ENCODE measurements at regions not wholly inside any gene's neighbourhood (a gene's known extent, or its start where the extent isn't known, plus 50 kb on each side); places are given as distances from the start of the nearest gene placed in this dataset.

DNA sequence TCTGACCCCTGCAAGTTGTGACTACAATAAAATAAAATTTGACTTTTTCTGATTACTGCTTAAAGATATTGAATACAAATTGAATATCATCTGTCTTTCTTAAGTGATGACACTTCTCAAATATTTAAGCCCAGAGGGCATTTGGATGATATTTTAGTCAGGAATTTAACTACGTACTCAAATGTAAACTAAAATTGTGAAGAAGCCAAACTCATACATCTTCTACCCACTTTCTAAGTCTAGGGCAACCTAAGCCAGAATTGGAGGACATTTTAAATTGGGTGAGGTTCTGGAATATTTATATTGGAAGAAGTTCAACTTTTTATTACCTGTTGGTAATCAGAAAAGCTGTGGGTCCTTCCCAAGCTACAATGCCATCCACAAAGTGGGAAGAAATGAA lies 149.1 kb upstream of the WDR11 start:
- Mint-ChIP-seq H3K4me1 (ENCODE audit: low read depth) (no peaks in the 10 kb centered on the region), H3K36me3 (ENCODE audit: low read depth) (peaks cover 3% of the 10 kb centered on the region), H3K27ac (no peak overlapping the region), H3K9me3 (peaks cover 14% of the 10 kb centered on the region), H3K4me3 (no peak overlapping the region), H3K27me3 (no peaks in the 10 kb centered on the region)
- TF ChIP-seq, protein P1, sequence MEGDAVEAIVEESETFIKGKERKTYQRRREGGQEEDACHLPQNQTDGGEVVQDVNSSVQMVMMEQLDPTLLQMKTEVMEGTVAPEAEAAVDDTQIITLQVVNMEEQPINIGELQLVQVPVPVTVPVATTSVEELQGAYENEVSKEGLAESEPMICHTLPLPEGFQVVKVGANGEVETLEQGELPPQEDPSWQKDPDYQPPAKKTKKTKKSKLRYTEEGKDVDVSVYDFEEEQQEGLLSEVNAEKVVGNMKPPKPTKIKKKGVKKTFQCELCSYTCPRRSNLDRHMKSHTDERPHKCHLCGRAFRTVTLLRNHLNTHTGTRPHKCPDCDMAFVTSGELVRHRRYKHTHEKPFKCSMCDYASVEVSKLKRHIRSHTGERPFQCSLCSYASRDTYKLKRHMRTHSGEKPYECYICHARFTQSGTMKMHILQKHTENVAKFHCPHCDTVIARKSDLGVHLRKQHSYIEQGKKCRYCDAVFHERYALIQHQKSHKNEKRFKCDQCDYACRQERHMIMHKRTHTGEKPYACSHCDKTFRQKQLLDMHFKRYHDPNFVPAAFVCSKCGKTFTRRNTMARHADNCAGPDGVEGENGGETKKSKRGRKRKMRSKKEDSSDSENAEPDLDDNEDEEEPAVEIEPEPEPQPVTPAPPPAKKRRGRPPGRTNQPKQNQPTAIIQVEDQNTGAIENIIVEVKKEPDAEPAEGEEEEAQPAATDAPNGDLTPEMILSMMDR (IDR thresholded peaks at IDR 0.05), result no peak
- no peak for ATAC-seq
- DNase-seq, result no peak
- CTCF ChIA-PET, result no interaction called here
- POLR2A ChIA-PET, result no interaction called here
- intact Hi-C loops (cut with micrococcal nuclease), result no loop called here

DNA sequence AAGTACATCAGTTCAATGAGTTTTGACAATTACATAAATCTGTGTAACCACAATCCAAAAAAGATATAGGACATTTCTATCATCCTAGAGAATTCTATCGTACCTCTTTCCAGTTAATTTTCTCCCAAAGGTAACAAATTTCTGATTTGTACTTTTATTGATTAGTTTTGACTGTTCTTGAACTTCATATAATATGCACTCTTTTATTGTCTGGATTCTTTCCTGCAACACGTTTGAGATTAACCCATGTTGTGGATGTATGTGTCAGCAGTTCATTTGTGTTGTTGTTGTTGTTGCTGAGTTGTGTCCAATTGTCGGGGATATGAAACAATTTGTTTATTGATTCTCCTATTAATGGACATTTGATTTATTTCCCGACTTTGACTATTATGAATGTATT lies 145.9 kb upstream of the WDR11 start:
- H3K4me3 Mint-ChIP-seq, result no peak overlapping the region
- ChIA-PET POLR2A (no interaction called here), CTCF (no interaction called here)
- intact Hi-C loops (cut with micrococcal nuclease), result no loop called here
- no peaks in the 10 kb centered on the region for H3K9me3 Mint-ChIP-seq
- ATAC-seq, result no peak
- no peaks in the 10 kb centered on the region for H3K4me1 Mint-ChIP-seq (ENCODE audit: low read depth)
- no peak overlapping the region for H3K27ac Mint-ChIP-seq
- no peaks in the 10 kb centered on the region for H3K36me3 Mint-ChIP-seq (ENCODE audit: low read depth)
- DNase-seq, result no peak
- H3K27me3 Mint-ChIP-seq, result no peaks in the 10 kb centered on the region
- TF ChIP-seq, protein P1 (IDR thresholded peaks at IDR 0.05), result no peak

DNA sequence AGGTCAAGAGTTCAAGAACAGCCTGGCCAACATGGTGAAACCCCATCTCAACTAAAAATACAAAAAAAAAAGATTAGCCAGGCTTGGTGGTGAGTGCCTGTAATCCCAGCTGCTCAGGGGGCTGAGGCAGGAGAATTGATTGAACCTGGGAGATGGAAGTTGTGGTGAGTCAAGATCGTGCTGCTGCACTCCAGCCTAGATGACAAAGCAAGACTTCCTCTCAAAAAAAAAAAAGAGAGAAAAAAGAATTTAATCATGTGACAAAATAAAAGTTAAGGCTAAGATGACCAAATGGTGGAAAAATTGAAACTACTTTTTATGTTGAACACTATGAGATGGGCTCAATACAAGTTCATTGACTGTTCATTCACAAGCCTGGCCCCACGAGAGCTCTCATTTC lies 141.1 kb upstream of the WDR11 start:
- ChIA-PET CTCF (no interaction called here), POLR2A (no interaction called here)

DNA sequence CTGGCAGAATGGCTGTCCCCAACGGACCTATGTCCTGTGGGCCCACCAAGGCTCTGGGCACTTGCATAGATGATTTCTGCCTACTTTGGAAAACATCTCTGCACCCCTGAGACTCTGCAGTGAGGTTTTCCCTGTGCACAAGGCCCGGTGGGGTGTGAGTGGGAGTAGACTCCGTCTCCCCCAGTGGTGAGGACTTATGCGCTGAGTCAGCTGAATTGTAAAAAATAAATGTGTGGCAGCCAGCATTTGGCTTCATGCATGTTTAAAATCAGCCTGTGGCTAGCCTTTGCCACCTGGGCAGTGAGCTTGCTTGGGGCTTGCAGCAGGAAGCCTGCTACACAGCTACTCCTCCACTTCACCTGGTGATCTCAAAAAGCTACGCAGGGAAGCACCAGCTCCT lies 139.3 kb upstream of the WDR11 start:
- Mint-ChIP-seq H3K36me3 (ENCODE audit: low read depth) (no peaks in the 10 kb centered on the region), H3K4me3 (no peak overlapping the region), H3K4me1 (ENCODE audit: low read depth) (peaks cover 4% of the 10 kb centered on the region), H3K9me3 (no peaks in the 10 kb centered on the region), H3K27ac (no peak overlapping the region), H3K27me3 (no peaks in the 10 kb centered on the region)
- no peak for DNase-seq
- POLR2A ChIA-PET, result no interaction called here
- intact Hi-C loops (cut with micrococcal nuclease), result no loop called here
- no peak for ATAC-seq
- CTCF ChIA-PET, result no interaction called here
- TF ChIP-seq, protein P1 (IDR thresholded peaks at IDR 0.05), result no peak

More for the DNA sequence above, 141.1 kb upstream of the WDR11 start:
- TF ChIP-seq, protein P1 (IDR thresholded peaks at IDR 0.05), result no peak
- Mint-ChIP-seq H3K27ac (no peak overlapping the region), H3K27me3 (no peaks in the 10 kb centered on the region), H3K9me3 (no peaks in the 10 kb centered on the region), H3K4me3 (no peak overlapping the region), H3K4me1 (ENCODE audit: low read depth) (peaks cover 4% of the 10 kb centered on the region), H3K36me3 (ENCODE audit: low read depth) (no peaks in the 10 kb centered on the region)
- intact Hi-C loops (cut with micrococcal nuclease), result no loop called here
- DNase-seq (no peak), ATAC-seq (no peak)

DNA sequence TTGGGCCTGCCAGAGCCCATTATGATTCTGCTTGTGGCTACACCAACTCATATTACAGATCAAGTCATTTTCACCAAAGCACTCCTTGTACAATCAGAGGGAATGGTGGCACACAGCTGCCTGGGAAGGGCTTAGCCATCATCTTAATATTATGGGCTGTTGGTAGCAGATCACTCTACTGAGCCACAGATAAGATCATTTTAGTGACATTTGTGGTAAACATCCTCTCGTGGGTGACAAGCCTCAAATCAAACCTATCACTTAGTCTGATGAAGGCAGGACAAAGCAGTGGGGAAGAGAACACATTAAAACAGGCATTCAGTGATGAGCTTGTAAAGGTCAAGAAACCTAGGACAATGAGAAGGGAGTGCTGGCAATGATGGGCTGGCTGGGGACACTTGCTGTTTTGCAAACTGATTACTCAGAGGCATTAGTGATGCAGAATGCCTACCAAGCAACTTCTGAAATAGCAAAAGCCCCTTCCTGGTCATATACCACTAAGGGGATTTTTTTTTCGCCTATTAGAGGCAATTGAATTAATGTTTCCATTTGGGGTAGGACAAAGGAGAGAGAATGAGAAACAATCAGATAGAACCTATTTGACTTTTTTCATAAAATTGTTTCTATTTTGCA lies 137.5 kb upstream of the WDR11 start:
- DNase-seq (no peak), ATAC-seq (no peak)
- TF ChIP-seq, protein P1 (IDR thresholded peaks at IDR 0.05), result no peak
- Mint-ChIP-seq H3K27me3 (no peaks in the 10 kb centered on the region), H3K27ac (no peak overlapping the region), H3K4me1 (ENCODE audit: low read depth) (peaks cover 4% of the 10 kb centered on the region), H3K36me3 (ENCODE audit: low read depth) (no peaks in the 10 kb centered on the region), H3K4me3 (no peak overlapping the region), H3K9me3 (peaks cover 3% of the 10 kb centered on the region)
- intact Hi-C loops (cut with micrococcal nuclease), result no loop called here
- ChIA-PET POLR2A (no interaction called here), CTCF (no interaction called here)
